KMS-11 (cell line): ENCODE measurements at regions not wholly inside any gene's neighbourhood (a gene's known extent, or its start where the extent isn't known, plus 50 kb on each side); places are given as distances from the start of the nearest gene placed in this dataset.

Experiments
- H2AFZ ChIP-seq: fragments of 200-600 bp; sonication (generic); 2 replicates; pipeline ENCODE4 v1.6.1; 2016; ENCODE audit warnings: antibody characterized with exemption, mixed run types, low read depth
- H3K27ac ChIP-seq: fragments of 200-600 bp; sonication (generic); 2 replicates; pipeline ENCODE4 v1.6.1; 2016; ENCODE audit warnings: mild to moderate bottlenecking, mixed run types
- H3K27me3 ChIP-seq: fragments of 200-600 bp; sonication (generic); 2 replicates; pipeline ENCODE4 v1.6.1; 2017; ENCODE audit warnings: mild to moderate bottlenecking, low read depth, mixed run types, moderate library complexity; ENCODE audit not compliant: insufficient read depth
- H3K36me3 ChIP-seq: fragments of 200-600 bp; sonication (generic); 2 replicates; pipeline ENCODE4 v1.6.1; 2017; ENCODE audit warnings: mild to moderate bottlenecking, mixed run types; ENCODE audit not compliant: insufficient read depth
- H3K4me1 ChIP-seq: fragments of 200-600 bp; sonication (generic); 2 replicates; pipeline ENCODE4 v1.6.1; 2016; ENCODE audit warnings: mild to moderate bottlenecking, low read depth, mixed run types; ENCODE audit not compliant: poor library complexity, severe bottlenecking
- H3K4me2 ChIP-seq: fragments of 200-600 bp; sonication (generic); 2 replicates; pipeline ENCODE4 v1.7.0; 2016; ENCODE audit warnings: mild to moderate bottlenecking, mixed run types
- H3K4me3 ChIP-seq: fragments of 200-600 bp; sonication (generic); IDR thresholded peaks from 2 replicates; pipeline ENCODE4 v1.6.1; 2017; ENCODE audit warnings: low read depth, low read length, mixed read lengths; ENCODE audit not compliant: insufficient read depth
- H3K79me2 ChIP-seq: fragments of 200-600 bp; sonication (generic); 2 replicates; pipeline ENCODE4 v1.6.1; 2016; ENCODE audit warnings: low read depth, mixed run types; ENCODE audit not compliant: insufficient read depth
- H3K9ac ChIP-seq: fragments of 200-600 bp; sonication (generic); 2 replicates; pipeline ENCODE4 v1.6.1; 2016; ENCODE audit warnings: mild to moderate bottlenecking, mixed run types
- H4K20me1 ChIP-seq: fragments of 200-600 bp; sonication (generic); 2 replicates; pipeline ENCODE4 v1.6.1; 2016; ENCODE audit warnings: mild to moderate bottlenecking, mixed run types; ENCODE audit not compliant: insufficient read depth
- TF ChIP-seq, protein P1 (sequence below): fragments of 200-600 bp; sonication (generic); conservative IDR thresholded peaks from 2 replicates; pipeline ENCODE4 v1.6.1; 2017; ENCODE audit warnings: low read depth, mild to moderate bottlenecking, antibody characterized with exemption, low read length, moderate library complexity, mixed read lengths

GRCh38 chr3:59460068-59460467 is 410.2 kb upstream of the CFAP20DC start:
- peaks cover 11% of the 10 kb centered on the region for H3K4me1 ChIP-seq
- no peak overlapping the region for H2AFZ ChIP-seq
- H3K4me2 ChIP-seq = no peak overlapping the region
- H3K4me3 ChIP-seq = no peak overlapping the region
- no peaks in the 10 kb centered on the region for H3K36me3 ChIP-seq
- H4K20me1 ChIP-seq = no peaks in the 10 kb centered on the region
- H3K27me3 ChIP-seq = no peaks in the 10 kb centered on the region
- no peak overlapping the region for H3K27ac ChIP-seq
- TF ChIP-seq, protein P1, sequence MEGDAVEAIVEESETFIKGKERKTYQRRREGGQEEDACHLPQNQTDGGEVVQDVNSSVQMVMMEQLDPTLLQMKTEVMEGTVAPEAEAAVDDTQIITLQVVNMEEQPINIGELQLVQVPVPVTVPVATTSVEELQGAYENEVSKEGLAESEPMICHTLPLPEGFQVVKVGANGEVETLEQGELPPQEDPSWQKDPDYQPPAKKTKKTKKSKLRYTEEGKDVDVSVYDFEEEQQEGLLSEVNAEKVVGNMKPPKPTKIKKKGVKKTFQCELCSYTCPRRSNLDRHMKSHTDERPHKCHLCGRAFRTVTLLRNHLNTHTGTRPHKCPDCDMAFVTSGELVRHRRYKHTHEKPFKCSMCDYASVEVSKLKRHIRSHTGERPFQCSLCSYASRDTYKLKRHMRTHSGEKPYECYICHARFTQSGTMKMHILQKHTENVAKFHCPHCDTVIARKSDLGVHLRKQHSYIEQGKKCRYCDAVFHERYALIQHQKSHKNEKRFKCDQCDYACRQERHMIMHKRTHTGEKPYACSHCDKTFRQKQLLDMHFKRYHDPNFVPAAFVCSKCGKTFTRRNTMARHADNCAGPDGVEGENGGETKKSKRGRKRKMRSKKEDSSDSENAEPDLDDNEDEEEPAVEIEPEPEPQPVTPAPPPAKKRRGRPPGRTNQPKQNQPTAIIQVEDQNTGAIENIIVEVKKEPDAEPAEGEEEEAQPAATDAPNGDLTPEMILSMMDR = no peak
- no peaks in the 10 kb centered on the region for H3K79me2 ChIP-seq
- H3K9ac ChIP-seq = no peak overlapping the region

DNA sequence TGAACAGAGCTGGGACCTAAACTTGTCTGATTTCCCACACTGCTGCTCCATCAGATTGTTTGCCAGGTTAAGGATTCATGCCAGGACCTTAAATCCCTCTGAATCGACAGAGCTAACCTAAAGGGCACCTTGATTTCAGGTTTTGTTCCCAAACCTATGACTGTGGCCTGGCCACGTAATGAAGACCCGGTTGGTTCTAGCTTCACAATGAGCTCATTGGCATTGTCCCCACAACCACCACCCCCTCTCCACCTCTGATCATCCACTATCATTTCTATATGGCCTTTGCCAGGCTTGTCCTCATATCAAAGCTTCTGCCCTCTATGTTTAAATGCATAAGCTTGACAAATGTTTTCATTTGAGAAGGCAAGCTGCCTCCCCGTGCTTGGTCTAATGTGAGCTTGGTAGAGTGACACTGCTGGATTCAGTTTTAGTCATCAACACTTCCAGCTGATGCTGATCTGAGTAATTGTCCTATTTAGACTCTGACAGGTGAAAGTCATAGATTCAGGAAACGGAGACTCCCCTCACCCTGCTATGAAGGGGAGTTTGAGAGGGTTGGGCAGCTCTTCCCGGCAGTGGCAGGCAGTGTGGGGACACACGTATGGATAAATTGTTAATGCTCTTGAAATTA is 407.1 kb upstream of the CFAP20DC start:
- Histone ChIP-seq H2AFZ (no peak overlapping the region), H3K4me1 (peaks cover 20% of the 10 kb centered on the region), H3K4me3 (no peak overlapping the region), H3K79me2 (no peaks in the 10 kb centered on the region), H3K9ac (no peak overlapping the region), H3K4me2 (no peak overlapping the region), H3K36me3 (no peaks in the 10 kb centered on the region), H3K27ac (no peak overlapping the region), H4K20me1 (no peaks in the 10 kb centered on the region), H3K27me3 (no peaks in the 10 kb centered on the region)
- TF ChIP-seq, protein P1 = no peak

GRCh38 chr3:59451800-59452746 is 402.2 kb upstream of the CFAP20DC start:
- Histone ChIP-seq H3K79me2 (no peaks in the 10 kb centered on the region), H3K4me2 (peak overlapping the region; percentile 82), H4K20me1 (no peaks in the 10 kb centered on the region), H3K4me1 (peaks cover 53% of the 10 kb centered on the region), H3K36me3 (no peaks in the 10 kb centered on the region), H2AFZ (peak overlapping the region; percentile 54; the same call in 1 of the 2 replicates), H3K27me3 (no peaks in the 10 kb centered on the region), H3K4me3 (no peak overlapping the region), H3K27ac (peak overlapping the region; percentile 87), H3K9ac (peak overlapping the region; percentile 31; the same call in 1 of the 2 replicates)
- TF ChIP-seq, protein P1 = no peak

- H3K9ac ChIP-seq = peak overlapping the region; percentile 31; the same call in 1 of the 2 replicates
- peak overlapping the region; percentile 54; the same call in 1 of the 2 replicates for H2AFZ ChIP-seq
- H3K27me3 ChIP-seq = no peaks in the 10 kb centered on the region
- H3K79me2 ChIP-seq = no peaks in the 10 kb centered on the region
- no peak overlapping the region for H3K4me3 ChIP-seq
- H3K4me2 ChIP-seq = peak overlapping the region; percentile 82
- TF ChIP-seq, protein P1 = no peak
- H3K27ac ChIP-seq = peak overlapping the region; percentile 87
- no peaks in the 10 kb centered on the region for H4K20me1 ChIP-seq
- H3K36me3 ChIP-seq = no peaks in the 10 kb centered on the region
- H3K4me1 ChIP-seq = peaks cover 53% of the 10 kb centered on the region
These were observed 401.3 kb upstream of the CFAP20DC start for GRCh38 chr3:59450946-59451763.
